A673 (cell line): ENCODE measurements at regions not wholly inside any gene's neighbourhood (a gene's known extent, or its start where the extent isn't known, plus 50 kb on each side); places are given as distances from the start of the nearest gene placed in this dataset.

Source experiments
- BruUV-seq: library from RNA; stranded (reverse); fragments of 400-500 nt; replicated peaks from 2 replicates; lab custom pipeline; 2021; lab: Mats Ljungman, UMichigan
- CTCF ChIA-PET: fragments of 300-600 bp; sonication (Branson Sonifier 250); formaldehyde crosslinking; loops from one replicate; lab custom pipeline; 2022; ENCODE audit warnings: antibody characterized with exemption; lab: Charles Lee
- POLR2A ChIA-PET: fragments of 300-600 bp; sonication (Branson Sonifier 250); formaldehyde crosslinking; loops from one replicate; lab custom pipeline; 2022; ENCODE audit warnings: antibody characterized with exemption; ENCODE audit not compliant: low non-redundant PET; lab: Charles Lee
- DNase-seq: peaks from one replicate; pipeline ENCODE4 v3.0.0-alpha.2; 2015; ENCODE audit warnings: low spot score
- H3K27ac ChIP-seq: fragments of 200-600 bp; sonication (generic); 2 replicates; pipeline ENCODE4 v1.5.1; 2016; ENCODE audit warnings: mixed run types, low read depth, mild to moderate bottlenecking, mixed read lengths, antibody characterized with exemption, low read length; ENCODE audit not compliant: poor library complexity, severe bottlenecking
- H3K27me3 ChIP-seq: fragments of 200-600 bp; sonication (generic); replicated peaks from 2 replicates; pipeline ENCODE4 v1.6.1; 2017; ENCODE audit warnings: mixed run types, low read depth, mild to moderate bottlenecking, mixed read lengths, antibody characterized with exemption, low read length; ENCODE audit not compliant: insufficient read depth, poor library complexity
- H3K36me3 ChIP-seq: fragments of 200-600 bp; sonication (generic); 2 replicates; pipeline ENCODE4 v1.6.1; 2016; ENCODE audit warnings: mixed run types, mild to moderate bottlenecking, mixed read lengths, antibody characterized with exemption, low read length; ENCODE audit not compliant: insufficient read depth, poor library complexity, severe bottlenecking
- H3K4me1 ChIP-seq: fragments of 200-600 bp; sonication (generic); 2 replicates; pipeline ENCODE4 v1.6.1; 2017; ENCODE audit warnings: mixed run types, mild to moderate bottlenecking, mixed read lengths, antibody characterized with exemption, low read length; ENCODE audit not compliant: insufficient read depth, poor library complexity, severe bottlenecking
- H3K4me3 ChIP-seq: fragments of 200-600 bp; sonication (generic); 2 replicates; pipeline ENCODE4 v1.5.1; 2016; ENCODE audit warnings: low read depth, mixed run types, mild to moderate bottlenecking, mixed read lengths, low read length; ENCODE audit not compliant: poor library complexity, severe bottlenecking
- H3K9me3 ChIP-seq: fragments of 200-600 bp; sonication (generic); 2 replicates; pipeline ENCODE4 v1.6.1; 2016; ENCODE audit warnings: mixed run types, low read depth, mild to moderate bottlenecking, mixed read lengths, antibody characterized with exemption, low read length; ENCODE audit not compliant: poor library complexity, severe bottlenecking
- CTCF ChIP-seq: fragments of 300-800, 200-600 bp; sonication (generic); conservative IDR thresholded peaks from 2 replicates; pipeline ENCODE4 v1.5.1; 2017; ENCODE audit warnings: low read depth, mild to moderate bottlenecking, antibody characterized with exemption, low read length, moderate library complexity, mixed read lengths
- EZH2 ChIP-seq: fragments of 200-600 bp; sonication (generic); IDR thresholded peaks from 2 replicates; pipeline ENCODE4 v1.6.1; 2017; ENCODE audit warnings: borderline replicate concordance, low read depth, mild to moderate bottlenecking, mixed read lengths, antibody characterized with exemption, low read length; ENCODE audit not compliant: poor library complexity, severe bottlenecking
- intact Hi-C: fragments of 100-400 bp; cut with micrococcal nuclease; formaldehyde crosslinking; loops from one replicate; pipeline ENCODE4 v1.10.0; 2022; ENCODE audit not compliant: unreplicated experiment

- no peak overlapping the region for H3K4me3 ChIP-seq
- no TSS peak for BruUV-seq
- TF ChIP-seq CTCF, result no peak
- no peak for TF ChIP-seq EZH2
- POLR2A ChIA-PET, result no interaction called here
- no peaks in the 10 kb centered on the region for H3K27me3 ChIP-seq
- no peaks in the 10 kb centered on the region for H3K36me3 ChIP-seq
- intact Hi-C loops, result no loop called here
- CTCF ChIA-PET, result no interaction called here
- H3K9me3 ChIP-seq, result no peaks in the 10 kb centered on the region
- no peaks in the 10 kb centered on the region for H3K4me1 ChIP-seq
- no peak overlapping the region for H3K27ac ChIP-seq
- DNase-seq, result no peak
These were observed 186.0 kb upstream of the PMFBP1 start for GRCh38 chr16:72357910-72358309.

GRCh38 chr16:72355561-72355960 lies 183.6 kb upstream of the PMFBP1 start:
- Histone ChIP-seq H3K4me1 (no peaks in the 10 kb centered on the region), H3K9me3 (no peaks in the 10 kb centered on the region), H3K27me3 (no peaks in the 10 kb centered on the region), H3K36me3 (no peaks in the 10 kb centered on the region), H3K4me3 (no peak overlapping the region), H3K27ac (no peak overlapping the region)
- ChIA-PET POLR2A (no interaction called here), CTCF (no interaction called here)
- DNase-seq, result no peak
- TF ChIP-seq EZH2 (no peak), CTCF (no peak)
- intact Hi-C loops, result no loop called here
- no TSS peak for BruUV-seq

- Histone ChIP-seq H3K36me3 (no peaks in the 10 kb centered on the region), H3K27me3 (no peaks in the 10 kb centered on the region), H3K4me1 (no peaks in the 10 kb centered on the region), H3K4me3 (no peak overlapping the region), H3K9me3 (no peaks in the 10 kb centered on the region), H3K27ac (no peak overlapping the region)
- DNase-seq, result no peak
- ChIA-PET POLR2A (no interaction called here), CTCF (no interaction called here)
- TF ChIP-seq EZH2, result no peak
- BruUV-seq, result no TSS peak
- intact Hi-C loops, result no loop called here
These were observed 177.8 kb upstream of the PMFBP1 start for GRCh38 chr16:72349719-72350118.

GRCh38 chr16:72332926-72333325 lies 161.0 kb upstream of the PMFBP1 start:
- Histone ChIP-seq H3K27ac (no peak overlapping the region), H3K27me3 (no peaks in the 10 kb centered on the region), H3K4me1 (no peaks in the 10 kb centered on the region), H3K9me3 (no peaks in the 10 kb centered on the region), H3K4me3 (no peak overlapping the region), H3K36me3 (no peaks in the 10 kb centered on the region)
- ChIA-PET POLR2A (no interaction called here), CTCF (no interaction called here)
- DNase-seq, result no peak
- BruUV-seq, result no TSS peak
- intact Hi-C loops, result no loop called here
- no peak for TF ChIP-seq CTCF
- no peak for TF ChIP-seq EZH2
